ENCODE measurements at regions not wholly inside any gene's neighbourhood (a gene's known extent, or its start where the extent isn't known, plus 50 kb on each side); places are given as distances from the start of the nearest gene placed in this dataset.

DNA sequence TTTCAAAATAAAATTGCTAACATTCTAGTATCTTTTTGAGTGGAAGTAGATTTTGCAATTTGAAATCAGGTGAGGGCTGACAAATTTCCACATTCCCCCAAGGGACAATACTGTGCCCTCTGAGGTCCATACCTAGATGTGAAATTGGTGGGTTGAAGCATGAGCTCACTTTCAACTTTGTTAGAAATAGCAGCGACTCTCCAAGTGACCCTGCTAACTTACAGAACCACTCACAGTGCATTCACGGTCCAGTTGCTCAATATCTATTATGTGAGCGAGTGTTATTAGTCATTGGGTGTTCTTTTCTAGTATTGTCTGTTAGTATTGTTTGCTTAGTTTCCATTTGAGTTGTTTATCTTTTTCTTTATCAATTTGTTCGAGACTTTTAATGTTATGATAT, 53.6 kb upstream of the ASB17 start:
- TF ChIP-seq MYC (CRISPR knock-in tag; IDR thresholded peaks at IDR 0.05; ENCODE audit: borderline replicate concordance), result no peak
- TF ChIP-seq, protein P1, sequence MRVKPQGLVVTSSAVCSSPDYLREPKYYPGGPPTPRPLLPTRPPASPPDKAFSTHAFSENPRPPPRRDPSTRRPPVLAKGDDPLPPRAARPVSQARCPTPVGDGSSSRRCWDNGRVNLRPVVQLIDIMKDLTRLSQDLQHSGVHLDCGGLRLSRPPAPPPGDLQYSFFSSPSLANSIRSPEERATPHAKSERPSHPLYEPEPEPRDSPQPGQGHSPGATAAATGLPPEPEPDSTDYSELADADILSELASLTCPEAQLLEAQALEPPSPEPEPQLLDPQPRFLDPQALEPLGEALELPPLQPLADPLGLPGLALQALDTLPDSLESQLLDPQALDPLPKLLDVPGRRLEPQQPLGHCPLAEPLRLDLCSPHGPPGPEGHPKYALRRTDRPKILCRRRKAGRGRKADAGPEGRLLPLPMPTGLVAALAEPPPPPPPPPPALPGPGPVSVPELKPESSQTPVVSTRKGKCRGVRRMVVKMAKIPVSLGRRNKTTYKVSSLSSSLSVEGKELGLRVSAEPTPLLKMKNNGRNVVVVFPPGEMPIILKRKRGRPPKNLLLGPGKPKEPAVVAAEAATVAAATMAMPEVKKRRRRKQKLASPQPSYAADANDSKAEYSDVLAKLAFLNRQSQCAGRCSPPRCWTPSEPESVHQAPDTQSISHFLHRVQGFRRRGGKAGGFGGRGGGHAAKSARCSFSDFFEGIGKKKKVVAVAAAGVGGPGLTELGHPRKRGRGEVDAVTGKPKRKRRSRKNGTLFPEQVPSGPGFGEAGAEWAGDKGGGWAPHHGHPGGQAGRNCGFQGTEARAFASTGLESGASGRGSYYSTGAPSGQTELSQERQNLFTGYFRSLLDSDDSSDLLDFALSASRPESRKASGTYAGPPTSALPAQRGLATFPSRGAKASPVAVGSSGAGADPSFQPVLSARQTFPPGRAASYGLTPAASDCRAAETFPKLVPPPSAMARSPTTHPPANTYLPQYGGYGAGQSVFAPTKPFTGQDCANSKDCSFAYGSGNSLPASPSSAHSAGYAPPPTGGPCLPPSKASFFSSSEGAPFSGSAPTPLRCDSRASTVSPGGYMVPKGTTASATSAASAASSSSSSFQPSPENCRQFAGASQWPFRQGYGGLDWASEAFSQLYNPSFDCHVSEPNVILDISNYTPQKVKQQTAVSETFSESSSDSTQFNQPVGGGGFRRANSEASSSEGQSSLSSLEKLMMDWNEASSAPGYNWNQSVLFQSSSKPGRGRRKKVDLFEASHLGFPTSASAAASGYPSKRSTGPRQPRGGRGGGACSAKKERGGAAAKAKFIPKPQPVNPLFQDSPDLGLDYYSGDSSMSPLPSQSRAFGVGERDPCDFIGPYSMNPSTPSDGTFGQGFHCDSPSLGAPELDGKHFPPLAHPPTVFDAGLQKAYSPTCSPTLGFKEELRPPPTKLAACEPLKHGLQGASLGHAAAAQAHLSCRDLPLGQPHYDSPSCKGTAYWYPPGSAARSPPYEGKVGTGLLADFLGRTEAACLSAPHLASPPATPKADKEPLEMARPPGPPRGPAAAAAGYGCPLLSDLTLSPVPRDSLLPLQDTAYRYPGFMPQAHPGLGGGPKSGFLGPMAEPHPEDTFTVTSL (CRISPR knock-in tag; IDR thresholded peaks at IDR 0.05; ENCODE audit: borderline replicate concordance), result no peak
- TF ChIP-seq EZH2 (conservative IDR thresholded peaks at IDR 0.05; ENCODE audit: low read depth, low read length), result no peak
- TF ChIP-seq U2AF1 (optimal IDR thresholded peaks at IDR 0.05; ENCODE audit: low read depth, low read length), result no peak
- no peak for TF ChIP-seq BCL3 (CRISPR knock-in tag; IDR thresholded peaks at IDR 0.05)
- no peak for TF ChIP-seq MTA3 (CRISPR knock-in tag; IDR thresholded peaks at IDR 0.05)
- no peak for TF ChIP-seq NFYB (CRISPR knock-in tag; IDR thresholded peaks at IDR 0.05)
- TF ChIP-seq MIXL1 (CRISPR knock-in tag; IDR thresholded peaks at IDR 0.05), result no peak
- TF ChIP-seq ZZZ3 (CRISPR knock-in tag; IDR thresholded peaks at IDR 0.05; ENCODE audit: borderline replicate concordance), result no peak
- no peak for TF ChIP-seq ZSCAN9 (CRISPR knock-in tag; IDR thresholded peaks at IDR 0.05; ENCODE audit: borderline replicate concordance)
- no peak for TF ChIP-seq ZSCAN20 (CRISPR knock-in tag; IDR thresholded peaks at IDR 0.05; ENCODE audit: borderline replicate concordance)

All from HepG2 (cell line).